Large intestine (tissue), 3 donors: ENCODE measurements at regions not wholly inside any gene's neighbourhood (a gene's known extent, or its start where the extent isn't known, plus 50 kb on each side); places are given as distances from the start of the nearest gene placed in this dataset.

Experiments used
- DNase-seq, 2 donors: peaks; one replicate each; pipeline versions ENCODE4 v3.0.0 to v3.0.0-alpha.2; 2013
- H3K27ac ChIP-seq: one replicate; pipeline ENCODE4 v1.5.1; 2013; ENCODE audit warnings: low read length
- H3K27me3 ChIP-seq: 2 replicates; pipeline ENCODE4 v1.6.1; 2013; ENCODE audit warnings: low read length; ENCODE audit not compliant: control insufficient read depth, insufficient read depth
- H3K36me3 ChIP-seq: 2 replicates; pipeline ENCODE4 v1.6.1; 2013; ENCODE audit warnings: low read length; ENCODE audit not compliant: control insufficient read depth, insufficient read depth
- H3K4me1 ChIP-seq: one replicate; pipeline ENCODE4 v1.6.1; 2013; ENCODE audit warnings: low read length; ENCODE audit not compliant: control insufficient read depth, insufficient read depth
- H3K4me3 ChIP-seq: one replicate; pipeline ENCODE4 v1.5.1; 2013; ENCODE audit warnings: low read length
- H3K9me3 ChIP-seq: one replicate; pipeline ENCODE4 v1.6.1; 2013; ENCODE audit warnings: mild to moderate bottlenecking, low read depth, low read length, moderate library complexity; ENCODE audit not compliant: control insufficient read depth
- WGBS: methylation state at CpG from one replicate; pipeline ENCODE4 v1.1.5; 2013; ENCODE audit warnings: low lambda C conversion rate; ENCODE audit not compliant: insufficient coverage; 5-methylcytosine and 5-hydroxymethylcytosine counted together

GRCh38 chr2:212841460-212841859 is 302.9 kb upstream of the ERBB4 start:
- no CpG with 5 or more reads among the region's 8 CpGs for WGBS
- Histone ChIP-seq H3K36me3 (no peaks in the 10 kb centered on the region), H3K27me3 (no peaks in the 10 kb centered on the region), H3K4me1 (no peaks in the 10 kb centered on the region), H3K27ac (no peak overlapping the region), H3K4me3 (no peak overlapping the region), H3K9me3 (no peaks in the 10 kb centered on the region)
- no peak for DNase-seq

DNA sequence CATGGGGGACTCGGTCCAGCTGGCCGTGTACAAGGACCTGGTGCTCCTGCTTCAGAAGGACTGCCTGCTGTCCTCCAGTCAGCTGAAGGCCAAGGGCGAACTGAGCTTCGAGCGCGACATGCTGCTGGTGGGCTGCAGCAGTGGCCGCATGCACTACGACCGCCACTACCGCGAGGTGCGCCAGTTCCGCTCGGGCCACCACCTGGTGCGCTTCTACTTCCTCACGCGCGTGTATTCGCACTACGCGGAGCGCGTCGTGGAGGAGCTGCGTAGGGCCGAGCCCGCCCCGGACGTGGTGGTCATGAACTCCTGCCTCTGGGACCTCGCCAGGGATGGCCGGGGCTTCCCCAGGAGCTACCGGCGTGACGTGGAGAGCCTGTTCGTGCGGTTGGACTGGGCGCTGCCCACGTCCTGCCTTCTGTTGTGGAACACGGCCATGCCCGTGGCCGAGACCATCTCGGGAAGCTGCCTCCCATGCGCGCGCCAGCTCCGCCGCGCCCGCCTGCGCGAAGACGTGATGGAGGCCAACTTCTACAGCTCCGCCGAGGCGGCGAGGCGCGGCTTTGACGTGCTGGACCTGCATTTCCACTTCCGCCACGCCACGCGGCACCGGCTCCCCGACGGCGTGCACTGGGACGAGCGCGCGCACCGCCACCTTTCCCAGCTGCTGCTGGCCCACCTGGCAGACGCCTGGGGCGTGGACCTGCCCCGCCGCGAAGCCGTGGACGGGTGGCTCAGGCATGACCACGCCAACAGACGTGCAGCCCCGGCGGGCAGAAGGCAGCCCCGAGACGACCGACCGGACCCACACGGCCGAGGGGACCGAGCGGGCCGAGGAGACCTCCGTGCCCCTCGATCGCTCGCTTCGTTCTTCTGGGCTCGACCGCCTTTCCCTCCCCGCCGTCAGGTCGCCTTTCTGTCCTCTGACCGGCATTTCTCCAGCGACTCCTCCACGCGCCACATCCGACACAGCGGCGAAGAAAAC is 293.9 kb upstream of the ERBB4 start:
- WGBS = 55% methylated on average over 4 of the region's 109 CpGs
- Histone ChIP-seq H3K27me3 (no peaks in the 10 kb centered on the region), H3K4me1 (no peaks in the 10 kb centered on the region), H3K9me3 (peaks cover 20% of the 10 kb centered on the region), H3K36me3 (no peaks in the 10 kb centered on the region), H3K27ac (no peak overlapping the region), H3K4me3 (no peak overlapping the region)
- DNase-seq = no peak

GRCh38 chr2:212831671-212832199 is 293.1 kb upstream of the ERBB4 start:
- DNase-seq = no peak
- Histone ChIP-seq H3K36me3 (no peaks in the 10 kb centered on the region), H3K4me3 (no peak overlapping the region), H3K9me3 (peaks cover 20% of the 10 kb centered on the region), H3K4me1 (no peaks in the 10 kb centered on the region), H3K27ac (no peak overlapping the region), H3K27me3 (no peaks in the 10 kb centered on the region)
- no CpG with 5 or more reads among the region's 50 CpGs for WGBS

DNA sequence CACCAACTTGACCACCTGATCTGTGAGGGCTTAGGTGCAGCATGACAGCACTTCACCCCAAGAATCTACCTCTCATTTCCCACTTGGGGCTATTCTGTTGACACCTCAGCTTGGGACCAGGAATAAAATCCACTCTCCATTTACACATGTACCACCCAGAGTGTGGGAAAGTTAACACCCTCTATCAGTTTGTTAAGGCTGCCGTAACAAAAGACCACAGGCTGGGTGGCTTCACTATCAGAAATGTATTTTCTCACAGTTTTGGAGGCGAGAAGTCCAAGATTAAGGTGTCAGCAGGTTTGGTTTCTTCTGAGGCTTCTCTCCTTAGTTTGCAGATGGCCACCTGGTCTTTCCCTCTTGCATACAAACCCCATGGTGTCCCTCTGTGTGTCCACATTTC is 277.7 kb upstream of the ERBB4 start:
- Histone ChIP-seq H3K9me3 (no peaks in the 10 kb centered on the region), H3K4me3 (no peak overlapping the region), H3K4me1 (no peaks in the 10 kb centered on the region), H3K27ac (no peak overlapping the region), H3K36me3 (no peaks in the 10 kb centered on the region), H3K27me3 (no peaks in the 10 kb centered on the region)
- DNase-seq = no peak
- no CpG with 5 or more reads among the region's 2 CpGs for WGBS

DNA sequence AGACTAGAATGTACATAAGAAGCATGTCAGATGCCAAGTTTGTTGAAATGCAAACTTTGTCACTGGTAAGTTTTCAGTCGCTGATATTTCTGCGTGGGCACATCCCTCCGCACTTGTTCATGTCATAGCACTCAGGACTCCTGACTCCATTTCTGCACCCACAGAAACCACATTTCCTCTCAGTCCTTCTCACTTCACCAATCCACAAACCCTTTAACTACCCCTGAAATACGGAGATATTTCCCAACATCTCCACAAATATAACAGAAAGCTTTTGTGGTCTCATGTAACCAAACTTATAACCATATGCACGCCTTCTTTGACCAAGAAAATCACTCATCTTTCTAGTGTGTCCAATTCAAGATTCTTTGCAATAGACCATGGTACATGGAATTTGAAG is 276.9 kb upstream of the ERBB4 start:
- H3K27me3 ChIP-seq = no peaks in the 10 kb centered on the region
- H3K4me3 ChIP-seq = no peak overlapping the region
- no peaks in the 10 kb centered on the region for H3K4me1 ChIP-seq
- no peaks in the 10 kb centered on the region for H3K9me3 ChIP-seq
- no peak for DNase-seq
- no peak overlapping the region for H3K27ac ChIP-seq
- no peaks in the 10 kb centered on the region for H3K36me3 ChIP-seq
- WGBS = 83% methylated on average over 5 of the region's 5 CpGs

- H3K4me1 ChIP-seq = no peaks in the 10 kb centered on the region
- H3K36me3 ChIP-seq = no peaks in the 10 kb centered on the region
- WGBS = 40% methylated on average over 1 of the region's 1 CpG
- no peaks in the 10 kb centered on the region for H3K27me3 ChIP-seq
- no peak overlapping the region for H3K27ac ChIP-seq
- no peak overlapping the region for H3K4me3 ChIP-seq
- no peak for DNase-seq
- H3K9me3 ChIP-seq = no peaks in the 10 kb centered on the region
Observed at GRCh38 chr2:212814941-212815340, 276.3 kb upstream of the ERBB4 start.

DNA sequence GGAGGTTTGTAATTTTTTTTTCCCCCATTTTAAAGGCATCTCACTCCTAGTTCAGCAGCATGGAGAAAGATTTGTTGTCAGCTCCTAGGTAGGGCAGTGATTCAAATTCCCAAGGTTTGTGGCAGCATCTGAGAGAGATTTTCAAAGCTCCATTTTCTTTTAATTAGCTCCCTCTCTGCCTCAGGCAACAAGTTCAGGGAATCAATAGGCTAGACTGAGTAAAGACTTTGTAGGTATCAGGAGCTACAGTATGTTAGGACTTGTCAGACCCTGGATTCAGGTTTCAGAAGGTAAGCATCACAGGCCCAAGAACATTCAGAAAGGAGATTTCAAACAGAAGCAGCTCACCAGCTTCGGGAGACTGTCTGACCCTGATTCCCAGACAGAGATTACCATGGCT is 273.3 kb upstream of the ERBB4 start:
- Histone ChIP-seq H3K27ac (no peak overlapping the region), H3K36me3 (no peaks in the 10 kb centered on the region), H3K9me3 (no peaks in the 10 kb centered on the region), H3K4me1 (no peaks in the 10 kb centered on the region), H3K27me3 (no peaks in the 10 kb centered on the region), H3K4me3 (no peak overlapping the region)
- no peak for DNase-seq
- no CpG with 5 or more reads among the region's 1 CpG for WGBS

- H3K4me1 ChIP-seq = no peaks in the 10 kb centered on the region
- no peak overlapping the region for H3K27ac ChIP-seq
- no peak overlapping the region for H3K4me3 ChIP-seq
- no peaks in the 10 kb centered on the region for H3K9me3 ChIP-seq
- DNase-seq = no peak
- H3K27me3 ChIP-seq = no peaks in the 10 kb centered on the region
- no CpG with 5 or more reads among the region's 3 CpGs for WGBS
- H3K36me3 ChIP-seq = no peaks in the 10 kb centered on the region
Observed at GRCh38 chr2:212811036-212811805, 272.6 kb upstream of the ERBB4 start.

GRCh38 chr2:212797484-212798205 is 259.0 kb upstream of the ERBB4 start:
- no peak overlapping the region for H3K4me3 ChIP-seq
- WGBS = no CpG with 5 or more reads among the region's 5 CpGs

DNA sequence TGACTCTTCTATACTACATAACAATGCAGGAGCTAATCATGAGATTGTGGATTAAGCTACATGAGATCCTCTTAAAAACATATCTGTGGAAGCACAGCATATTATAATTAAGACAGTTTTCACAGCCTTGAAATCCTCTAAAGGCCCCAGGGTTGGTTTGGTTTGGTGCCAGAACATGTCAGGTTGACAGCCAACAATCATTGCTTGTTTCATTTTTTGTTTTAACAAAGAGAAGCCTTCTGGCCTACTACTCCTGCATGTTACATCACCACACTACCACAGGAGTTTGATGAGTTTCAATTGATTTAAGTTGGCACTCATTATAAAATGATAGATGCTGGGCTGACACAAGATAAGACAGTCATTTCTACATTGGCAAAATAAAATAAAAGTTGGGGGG is 255.9 kb upstream of the ERBB4 start:
- Histone ChIP-seq H3K36me3 (no peaks in the 10 kb centered on the region), H3K27me3 (no peaks in the 10 kb centered on the region), H3K4me3 (no peak overlapping the region), H3K9me3 (no peaks in the 10 kb centered on the region), H3K4me1 (no peaks in the 10 kb centered on the region), H3K27ac (no peak overlapping the region)
- DNase-seq = no peak

More at GRCh38 chr2:212797484-212798205, 259.0 kb upstream of the ERBB4 start:
- H3K27ac ChIP-seq = no peak overlapping the region
- no peaks in the 10 kb centered on the region for H3K9me3 ChIP-seq
- H3K27me3 ChIP-seq = no peaks in the 10 kb centered on the region
- no peak for DNase-seq
- no peaks in the 10 kb centered on the region for H3K36me3 ChIP-seq
- H3K4me1 ChIP-seq = no peaks in the 10 kb centered on the region
